Osteoblast (primary cell): ENCODE measurements at regions not wholly inside any gene's neighbourhood (a gene's known extent, or its start where the extent isn't known, plus 50 kb on each side); places are given as distances from the start of the nearest gene placed in this dataset.

ENCODE experiments used
- DNase-seq: peaks from one replicate; pipeline ENCODE4 v3.0.0; 2011; ENCODE audit warnings: low spot score, mixed read lengths; ENCODE audit not compliant: insufficient read length; ENCODE audit errors: missing footprints
- H2AFZ ChIP-seq: 2 replicates; pipeline ENCODE4 v1.6.0; 2011; ENCODE audit warnings: mild to moderate bottlenecking, low read length
- H3K27ac ChIP-seq: 2 replicates; pipeline ENCODE4 v1.5.1; 2011; ENCODE audit warnings: mild to moderate bottlenecking, low read depth, low read length, moderate library complexity
- H3K27me3 ChIP-seq: 2 replicates; pipeline ENCODE4 v1.6.0; 2012; ENCODE audit warnings: mild to moderate bottlenecking, control low read depth, inconsistent platforms, low read length, moderate library complexity; ENCODE audit not compliant: insufficient read depth
- H3K36me3 ChIP-seq: 2 replicates; pipeline ENCODE4 v1.5.1; 2011; ENCODE audit warnings: mild to moderate bottlenecking, low read length, control low read depth, moderate library complexity; ENCODE audit not compliant: insufficient read depth
- H3K4me1 ChIP-seq: 2 replicates; pipeline ENCODE4 v1.5.1; 2011; ENCODE audit warnings: mild to moderate bottlenecking, low read length, control low read depth, moderate library complexity; ENCODE audit not compliant: insufficient read depth
- H3K4me2 ChIP-seq: 2 replicates; pipeline ENCODE4 v1.6.0; 2011; ENCODE audit warnings: mild to moderate bottlenecking, low read length; ENCODE audit not compliant: insufficient read depth
- H3K4me3 ChIP-seq: fragments of 200-600 bp; sonication (generic); 3 replicates; pipeline ENCODE4 v1.5.1; 2012; ENCODE audit warnings: mild to moderate bottlenecking, low read length, inconsistent platforms; ENCODE audit not compliant: insufficient read depth
- H3K79me2 ChIP-seq: 2 replicates; pipeline ENCODE4 v1.6.0; 2012; ENCODE audit warnings: mild to moderate bottlenecking, low read length, control low read depth, inconsistent platforms; ENCODE audit not compliant: insufficient read depth
- H3K9me3 ChIP-seq: 2 replicates; pipeline ENCODE4 v1.5.1; 2011; ENCODE audit warnings: low read depth, low read length, control low read depth
- H4K20me1 ChIP-seq: 2 replicates; pipeline ENCODE4 v1.6.0; 2012; ENCODE audit warnings: mild to moderate bottlenecking, low read length, control low read depth; ENCODE audit not compliant: insufficient read depth
- CTCF ChIP-seq: IDR thresholded peaks from 2 replicates; pipeline ENCODE4 v1.5.1; 2011; ENCODE audit warnings: mild to moderate bottlenecking, low read depth, low read length, moderate library complexity; ENCODE audit errors: extremely low read depth

DNA sequence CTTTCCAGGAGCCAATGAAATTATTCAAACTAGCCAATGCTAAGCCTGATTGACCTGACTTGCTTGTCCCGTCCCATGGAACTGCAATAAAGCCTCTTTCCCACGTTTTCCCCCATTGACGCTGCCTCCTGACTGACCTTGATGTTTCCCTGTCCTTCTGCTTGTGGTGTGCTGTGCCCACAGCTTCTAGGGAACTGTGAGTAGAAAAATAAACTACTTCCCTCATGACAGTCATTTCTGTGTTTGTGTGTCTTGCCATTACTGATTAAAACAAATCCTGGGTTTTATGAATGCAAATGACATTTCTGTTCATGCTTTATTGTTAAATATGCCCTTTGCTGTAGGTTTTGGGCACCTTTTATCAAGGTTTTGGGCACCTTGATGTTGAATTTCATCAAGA lies 91.3 kb upstream of the ABI1 start:
- no peak for DNase-seq
- Histone ChIP-seq H3K4me3 (no peak overlapping the region), H3K79me2 (no peaks in the 10 kb centered on the region), H3K27me3 (no peaks in the 10 kb centered on the region), H3K9me3 (no peaks in the 10 kb centered on the region), H3K4me2 (no peak overlapping the region), H2AFZ (no peak overlapping the region), H4K20me1 (no peaks in the 10 kb centered on the region), H3K27ac (no peak overlapping the region), H3K4me1 (no peaks in the 10 kb centered on the region), H3K36me3 (no peaks in the 10 kb centered on the region)
- TF ChIP-seq CTCF, result no peak

DNA sequence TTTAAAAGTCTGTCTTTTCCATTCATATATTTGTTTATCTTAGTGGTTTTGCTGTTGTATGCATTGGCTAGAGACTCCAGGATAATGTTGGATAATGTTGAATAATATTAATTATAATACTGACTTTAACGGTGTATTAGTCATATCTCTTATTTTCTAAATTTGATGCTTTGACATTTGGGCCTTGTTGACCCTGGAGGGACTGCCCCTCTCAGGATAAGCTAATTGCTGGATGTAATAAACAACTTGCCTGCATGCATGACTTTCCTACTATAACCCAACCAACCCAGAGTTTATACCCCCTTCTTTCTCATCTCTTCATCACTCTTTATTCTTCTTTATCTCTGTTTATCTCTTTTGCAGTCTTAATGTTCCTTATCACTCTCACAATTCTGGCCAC lies 90.9 kb upstream of the ABI1 start:
- no peaks in the 10 kb centered on the region for H3K36me3 ChIP-seq
- no peak for DNase-seq
- no peak for TF ChIP-seq CTCF
- H3K27me3 ChIP-seq, result no peaks in the 10 kb centered on the region
- no peaks in the 10 kb centered on the region for H3K79me2 ChIP-seq
- H4K20me1 ChIP-seq, result no peaks in the 10 kb centered on the region
- H3K27ac ChIP-seq, result no peak overlapping the region
- no peak overlapping the region for H3K4me2 ChIP-seq
- H3K9me3 ChIP-seq, result no peaks in the 10 kb centered on the region
- H2AFZ ChIP-seq, result no peak overlapping the region
- H3K4me3 ChIP-seq, result no peak overlapping the region
- H3K4me1 ChIP-seq, result no peaks in the 10 kb centered on the region

DNA sequence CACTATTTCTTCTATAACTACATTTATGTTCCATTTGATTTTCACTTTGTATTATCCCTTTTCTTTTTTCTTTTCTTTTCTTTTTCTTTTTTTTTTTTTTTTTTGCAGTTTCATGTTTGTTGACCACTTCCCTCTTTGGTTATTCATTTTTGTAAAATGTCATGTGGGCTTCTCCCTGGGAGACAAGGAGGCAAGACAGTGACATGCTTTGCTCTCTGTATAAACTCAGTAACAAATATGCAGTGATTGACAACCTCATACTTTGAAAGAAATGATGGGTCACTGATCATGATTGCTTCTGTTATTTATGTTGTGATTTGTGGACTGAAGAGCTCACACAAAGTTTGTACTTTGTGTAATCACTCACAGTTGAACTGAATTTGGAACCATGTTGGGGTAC lies 90.2 kb upstream of the ABI1 start:
- no peak overlapping the region for H2AFZ ChIP-seq
- no peaks in the 10 kb centered on the region for H3K79me2 ChIP-seq
- no peak overlapping the region for H3K4me2 ChIP-seq
- no peaks in the 10 kb centered on the region for H4K20me1 ChIP-seq
- no peaks in the 10 kb centered on the region for H3K36me3 ChIP-seq
- DNase-seq, result no peak
- no peak overlapping the region for H3K4me3 ChIP-seq
- H3K9me3 ChIP-seq, result no peaks in the 10 kb centered on the region
- TF ChIP-seq CTCF, result no peak
- no peaks in the 10 kb centered on the region for H3K4me1 ChIP-seq
- no peak overlapping the region for H3K27ac ChIP-seq
- no peaks in the 10 kb centered on the region for H3K27me3 ChIP-seq

- no peak overlapping the region for H3K4me3 ChIP-seq
- no peaks in the 10 kb centered on the region for H4K20me1 ChIP-seq
- no peak overlapping the region for H3K27ac ChIP-seq
- H3K36me3 ChIP-seq, result no peaks in the 10 kb centered on the region
- no peaks in the 10 kb centered on the region for H3K4me1 ChIP-seq
- TF ChIP-seq CTCF, result no peak
- H2AFZ ChIP-seq, result no peak overlapping the region
- H3K27me3 ChIP-seq, result no peaks in the 10 kb centered on the region
- H3K4me2 ChIP-seq, result no peak overlapping the region
- no peaks in the 10 kb centered on the region for H3K79me2 ChIP-seq
- no peak for DNase-seq
- no peaks in the 10 kb centered on the region for H3K9me3 ChIP-seq
Measured at GRCh38 chr10:26946102-26946811, 85.5 kb upstream of the ABI1 start.
